GM12892 (cell line): ENCODE measurements at regions not wholly inside any gene's neighbourhood (a gene's known extent, or its start where the extent isn't known, plus 50 kb on each side); places are given as distances from the start of the nearest gene placed in this dataset.

Source experiments
- DNase-seq: peaks from one replicate; pipeline ENCODE4 v3.0.0; 2011; ENCODE audit not compliant: insufficient read length
- FAIRE-seq: peaks from 2 replicates; lab custom pipeline; 2011; peaks lifted over from hg19 to GRCh38; lab: Jason Lieb, UNC
- POLR2A ChIP-seq: IDR thresholded peaks from 2 replicates; pipeline ENCODE4 v1.6.1; 2011; ENCODE audit warnings: low read depth, low read length, control low read depth
- POLR2AphosphoS5 ChIP-seq: IDR thresholded peaks from 2 replicates; pipeline ENCODE4 v1.6.1; 2011; ENCODE audit warnings: low read depth, low read length, control low read depth
- TAF1 ChIP-seq: IDR thresholded peaks from 2 replicates; pipeline ENCODE4 v1.6.1; 2011; ENCODE audit warnings: low read depth, mild to moderate bottlenecking, control low read depth, low read length, borderline replicate concordance

DNA sequence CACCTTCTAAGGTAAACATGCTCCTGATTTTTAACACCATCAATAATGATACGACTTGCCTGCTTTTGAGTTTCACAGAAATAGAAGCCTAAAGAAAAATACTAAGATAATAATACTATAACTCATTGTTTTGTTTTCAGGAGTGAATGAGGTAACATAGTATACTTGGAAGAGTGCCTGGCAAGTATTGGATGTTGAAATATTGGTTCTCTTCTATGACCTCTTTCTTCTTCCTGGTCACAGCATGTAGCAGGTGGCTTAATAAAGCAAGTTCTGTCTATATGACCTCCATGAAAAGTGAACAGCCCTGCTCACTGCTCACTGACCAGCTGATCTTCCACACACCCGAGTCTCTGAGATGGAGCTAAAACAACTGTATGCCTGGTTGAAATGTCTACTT, 312.3 kb upstream of the ONECUT1 start:
- TF ChIP-seq TAF1 (no peak), POLR2AphosphoS5 (no peak), POLR2A (no peak)
- DNase-seq (no peak), FAIRE-seq (no peak)

GRCh38 chr15:53080484-53080883, 290.3 kb upstream of the ONECUT1 start:
- FAIRE-seq (no peak), DNase-seq (no peak)
- TF ChIP-seq POLR2AphosphoS5 = no peak
- TF ChIP-seq TAF1 = no peak
- no peak for TF ChIP-seq POLR2A

DNA sequence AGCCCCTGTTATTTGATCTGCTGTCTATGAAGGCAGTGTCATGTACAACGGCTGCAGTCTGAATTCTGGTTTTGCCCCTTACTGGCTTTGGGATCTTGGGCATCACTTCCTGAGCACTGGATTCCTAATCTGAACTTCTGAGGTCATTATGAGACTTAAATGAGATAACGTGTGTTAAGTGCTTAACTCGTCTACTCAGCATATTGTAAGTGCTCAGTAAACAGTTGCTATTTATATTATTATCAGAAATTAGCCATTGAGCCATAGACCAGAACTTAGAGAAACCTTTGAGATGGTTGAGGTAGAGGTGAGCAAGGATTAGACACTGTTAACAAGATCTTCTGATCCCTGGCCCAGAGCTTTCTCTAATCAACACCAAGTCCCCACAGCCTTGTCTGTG, 284.1 kb upstream of the ONECUT1 start:
- no peak for FAIRE-seq
- TF ChIP-seq POLR2A = no peak
- TF ChIP-seq POLR2AphosphoS5 = no peak
- no peak for TF ChIP-seq TAF1
- no peak for DNase-seq

GRCh38 chr15:53072077-53072476, 281.9 kb upstream of the ONECUT1 start:
- FAIRE-seq (no peak), DNase-seq (no peak)
- no peak for TF ChIP-seq TAF1

- no peak for FAIRE-seq
- TF ChIP-seq POLR2AphosphoS5 (no peak), TAF1 (no peak), POLR2A (no peak)
- DNase-seq = no peak
These were observed 278.5 kb upstream of the ONECUT1 start for GRCh38 chr15:53068636-53069035.

DNA sequence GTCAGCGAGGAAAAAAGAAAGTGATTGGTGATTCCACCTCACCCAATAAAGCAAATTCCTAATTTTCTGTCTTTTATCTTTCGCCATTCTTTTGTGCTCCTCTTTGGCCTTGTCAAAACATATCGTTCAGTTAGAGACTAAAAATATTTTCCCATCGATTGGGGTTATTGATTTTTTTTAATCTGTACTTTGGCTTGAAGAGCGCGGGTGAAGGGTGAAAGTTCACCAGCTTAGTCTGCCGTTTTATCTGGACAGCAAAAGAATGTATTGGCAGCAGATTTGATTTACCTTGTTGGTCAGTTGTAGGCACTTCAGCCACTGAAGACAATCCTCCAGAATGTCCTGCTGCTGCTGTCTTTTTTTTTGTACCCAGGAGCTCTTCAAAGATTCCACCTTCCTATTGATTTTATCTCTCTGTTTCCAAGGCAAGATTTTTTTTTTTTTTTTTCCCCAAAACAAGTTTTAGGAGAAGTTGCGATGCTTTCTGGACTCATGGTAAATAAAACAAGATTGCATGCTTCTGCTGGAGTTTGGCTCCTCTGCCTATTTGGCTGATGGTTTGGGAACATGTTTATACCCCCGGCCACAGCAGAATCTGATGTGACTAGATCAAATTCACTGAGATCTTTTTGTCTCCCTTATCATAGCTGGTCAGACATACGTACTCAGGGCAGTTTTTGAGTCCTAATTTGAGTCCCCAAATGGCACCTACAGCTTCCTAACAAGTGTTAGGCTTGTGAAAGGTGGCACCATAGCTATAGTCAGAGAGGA, 269.3 kb upstream of the ONECUT1 start:
- no peak for DNase-seq
- TF ChIP-seq POLR2A (no peak), TAF1 (no peak), POLR2AphosphoS5 (no peak)
- FAIRE-seq = no peak

DNA sequence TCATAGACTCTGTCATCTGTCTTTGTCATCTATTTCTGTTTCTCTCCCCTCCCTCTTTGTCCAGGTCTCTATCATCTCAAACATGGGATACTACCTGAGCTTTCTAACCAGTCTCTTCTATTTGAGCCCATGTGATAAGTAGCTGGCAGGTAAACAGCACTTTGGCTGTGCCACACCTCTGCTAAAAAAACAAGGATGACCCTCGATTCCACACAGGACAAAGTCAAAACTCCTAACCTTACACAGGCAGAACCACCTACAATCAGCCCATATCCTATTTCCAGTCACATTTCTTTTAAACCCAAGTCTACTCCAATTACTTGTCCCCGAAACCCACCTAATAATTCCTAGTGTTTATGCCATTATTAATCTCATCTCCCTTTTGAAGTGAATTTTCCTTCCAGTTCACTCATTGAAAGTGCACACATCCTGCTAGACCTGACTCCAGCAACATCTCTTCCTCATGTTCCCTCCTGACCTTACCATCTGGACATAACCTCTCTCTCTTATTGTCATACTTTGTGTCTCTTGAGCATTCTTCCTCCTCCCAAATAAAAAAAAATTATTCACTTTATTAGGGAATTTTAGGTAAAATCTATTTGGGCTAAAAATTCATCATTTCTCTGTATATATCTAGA, 256.1 kb upstream of the ONECUT1 start:
- DNase-seq (no peak), FAIRE-seq (no peak)
- TF ChIP-seq POLR2A (no peak), TAF1 (no peak), POLR2AphosphoS5 (no peak)

DNA sequence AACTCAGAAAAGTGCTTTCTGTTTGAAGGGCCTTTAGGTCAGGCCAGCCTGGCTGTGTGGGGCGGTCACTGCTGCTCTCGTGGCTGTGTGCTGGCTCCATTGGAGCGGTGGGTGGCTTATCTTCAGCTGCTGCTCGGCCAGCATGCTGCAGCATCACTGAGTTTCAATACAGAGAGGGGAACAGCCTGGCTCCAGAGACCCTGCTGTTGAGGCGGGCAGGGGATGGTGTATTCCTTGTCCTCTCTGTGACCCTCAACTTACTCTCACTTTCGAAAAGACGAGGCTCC, 248.5 kb upstream of the ONECUT1 start:
- TF ChIP-seq POLR2AphosphoS5 (no peak), POLR2A (no peak), TAF1 (no peak)
- FAIRE-seq (no peak), DNase-seq (no peak)

DNA sequence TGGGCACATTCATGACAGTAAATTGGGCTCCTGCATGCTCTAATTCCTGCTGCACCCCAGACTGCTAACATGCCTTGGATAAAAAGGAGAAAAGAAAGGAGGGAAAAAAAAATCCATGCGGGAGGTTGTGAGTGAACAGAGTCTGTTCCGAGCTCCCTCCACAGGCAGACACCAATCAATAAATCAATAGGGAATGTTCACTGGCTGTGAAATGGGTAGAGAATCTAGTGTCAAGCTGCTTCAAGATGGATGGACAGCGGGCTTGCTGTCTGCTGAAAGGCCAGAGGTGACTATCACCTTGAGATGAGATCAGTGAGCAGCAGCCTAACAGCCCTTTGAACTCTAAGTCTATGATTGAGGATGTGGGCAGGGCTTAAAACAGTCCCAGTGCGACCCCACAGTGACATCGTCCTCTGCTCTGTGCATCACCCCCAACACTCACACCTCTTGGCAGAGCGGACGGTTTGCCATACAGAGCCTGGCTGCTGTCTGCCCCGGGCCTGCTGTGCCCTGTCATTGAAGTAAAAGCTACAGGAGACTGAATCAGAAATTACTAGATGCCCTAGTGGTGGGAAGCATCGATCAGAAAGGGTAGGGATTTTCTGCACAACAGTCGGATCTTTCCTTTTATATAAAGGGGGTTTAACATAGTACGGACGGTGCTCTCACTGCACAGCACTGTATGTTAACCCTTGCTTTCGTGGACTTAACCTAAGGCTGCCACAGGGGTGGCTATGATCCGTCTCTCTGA, 247.9 kb upstream of the ONECUT1 start:
- DNase-seq (no peak), FAIRE-seq (no peak)
- TF ChIP-seq POLR2A (no peak), POLR2AphosphoS5 (no peak), TAF1 (no peak)

- FAIRE-seq = no peak
- DNase-seq = no peak
These were observed 246.5 kb upstream of the ONECUT1 start for GRCh38 chr15:53036641-53037040.

GRCh38 chr15:53034767-53035245, 244.7 kb upstream of the ONECUT1 start:
- TF ChIP-seq TAF1 (no peak), POLR2AphosphoS5 (no peak), POLR2A (no peak)
- no peak for DNase-seq
- FAIRE-seq = no peak

More at GRCh38 chr15:53036641-53037040, 246.5 kb upstream of the ONECUT1 start:
- TF ChIP-seq POLR2A (no peak), POLR2AphosphoS5 (no peak)
